GM12801 (cell line): ENCODE measurements at regions not wholly inside any gene's neighbourhood (a gene's known extent, or its start where the extent isn't known, plus 50 kb on each side); places are given as distances from the start of the nearest gene placed in this dataset.

Experiments
- TF ChIP-seq, protein P1 (sequence below): IDR thresholded peaks from one replicate; pipeline ENCODE4 v1.5.1; 2011; ENCODE audit warnings: control low read depth; ENCODE audit not compliant: insufficient read length; ENCODE audit errors: extremely low read depth

DNA sequence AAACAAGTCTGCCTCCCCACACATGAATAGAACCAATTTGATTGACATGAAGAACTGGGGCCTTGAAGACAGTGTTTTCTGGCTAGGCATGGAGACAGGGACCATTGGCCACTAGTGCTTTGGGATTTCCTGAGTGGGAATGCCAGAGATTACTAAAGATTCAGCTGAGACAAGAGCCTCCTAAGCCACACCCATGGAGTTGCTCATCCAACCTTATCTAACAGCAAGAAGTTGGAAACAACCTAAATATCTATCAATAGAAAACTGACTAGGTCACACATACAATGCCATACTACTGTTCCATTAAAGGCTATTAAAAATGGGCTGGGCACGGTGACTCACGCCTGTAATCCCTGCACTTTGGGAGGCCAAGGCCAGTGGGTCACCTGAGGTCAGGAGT, 184.1 kb downstream of the ZBTB18 start:
- TF ChIP-seq, protein P1, sequence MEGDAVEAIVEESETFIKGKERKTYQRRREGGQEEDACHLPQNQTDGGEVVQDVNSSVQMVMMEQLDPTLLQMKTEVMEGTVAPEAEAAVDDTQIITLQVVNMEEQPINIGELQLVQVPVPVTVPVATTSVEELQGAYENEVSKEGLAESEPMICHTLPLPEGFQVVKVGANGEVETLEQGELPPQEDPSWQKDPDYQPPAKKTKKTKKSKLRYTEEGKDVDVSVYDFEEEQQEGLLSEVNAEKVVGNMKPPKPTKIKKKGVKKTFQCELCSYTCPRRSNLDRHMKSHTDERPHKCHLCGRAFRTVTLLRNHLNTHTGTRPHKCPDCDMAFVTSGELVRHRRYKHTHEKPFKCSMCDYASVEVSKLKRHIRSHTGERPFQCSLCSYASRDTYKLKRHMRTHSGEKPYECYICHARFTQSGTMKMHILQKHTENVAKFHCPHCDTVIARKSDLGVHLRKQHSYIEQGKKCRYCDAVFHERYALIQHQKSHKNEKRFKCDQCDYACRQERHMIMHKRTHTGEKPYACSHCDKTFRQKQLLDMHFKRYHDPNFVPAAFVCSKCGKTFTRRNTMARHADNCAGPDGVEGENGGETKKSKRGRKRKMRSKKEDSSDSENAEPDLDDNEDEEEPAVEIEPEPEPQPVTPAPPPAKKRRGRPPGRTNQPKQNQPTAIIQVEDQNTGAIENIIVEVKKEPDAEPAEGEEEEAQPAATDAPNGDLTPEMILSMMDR, result no peak

GRCh38 chr1:244236101-244236500, 185.0 kb downstream of the ZBTB18 start:
- TF ChIP-seq, protein P1, result no peak

GRCh38 chr1:244236721-244237120, 185.6 kb downstream of the ZBTB18 start:
- TF ChIP-seq, protein P1, result no peak

- TF ChIP-seq, protein P1, result no peak
Observed at GRCh38 chr1:244237445-244237844, 186.4 kb downstream of the ZBTB18 start.

DNA sequence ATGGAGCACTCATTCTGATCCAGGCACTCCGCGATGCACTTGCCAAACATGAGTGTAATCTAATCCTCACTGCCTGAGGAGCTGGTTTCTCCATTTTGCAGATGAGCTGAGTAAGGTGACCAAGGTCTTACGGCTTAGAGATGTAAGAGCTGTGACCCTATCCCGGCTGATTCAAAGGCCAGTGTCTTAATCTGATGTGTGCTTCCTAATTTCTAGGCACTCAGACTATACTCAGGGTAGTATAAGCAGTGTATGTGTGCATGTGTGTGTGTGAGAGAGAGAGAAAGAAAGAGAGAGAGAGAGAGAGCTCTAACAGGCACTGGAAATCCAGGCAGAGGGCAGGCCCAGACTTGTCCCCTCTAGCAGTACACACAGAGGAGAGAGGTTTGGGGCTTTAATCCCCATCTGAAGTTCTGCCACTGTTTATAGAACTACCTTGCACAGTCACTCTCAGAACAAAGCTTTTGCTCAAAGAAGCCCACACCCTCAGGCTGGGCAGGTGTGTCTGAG, 188.2 kb downstream of the ZBTB18 start:
- TF ChIP-seq, protein P1, result no peak

GRCh38 chr1:244241438-244241837, 190.4 kb downstream of the ZBTB18 start:
- TF ChIP-seq, protein P1, result no peak

DNA sequence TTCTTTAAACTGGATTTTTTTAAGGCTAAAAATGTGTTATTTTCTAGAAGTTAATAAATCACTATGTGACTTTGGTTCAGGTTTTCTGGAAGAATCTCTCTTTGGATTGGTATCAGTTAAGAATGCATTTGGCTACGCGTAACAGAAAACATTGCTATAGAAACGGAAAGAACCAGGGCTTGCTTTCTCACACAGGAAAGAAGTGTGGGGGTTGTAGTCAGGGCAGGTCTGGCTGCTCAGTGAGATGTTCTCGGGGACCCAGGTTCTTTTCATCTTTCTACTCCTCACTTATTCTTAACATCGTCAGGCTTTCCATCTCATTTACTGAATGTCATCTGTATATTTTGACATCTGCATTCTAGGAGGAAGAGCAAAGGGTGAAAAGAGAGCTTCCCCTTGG, 191.4 kb downstream of the ZBTB18 start:
- TF ChIP-seq, protein P1, result no peak
